Epithelial cell of esophagus (primary cell): ENCODE measurements at regions not wholly inside any gene's neighbourhood (a gene's known extent, or its start where the extent isn't known, plus 50 kb on each side); places are given as distances from the start of the nearest gene placed in this dataset.

Experiments used
- DNase-seq: peaks from one replicate; pipeline ENCODE4 v3.0.0; 2010; ENCODE audit warnings: low read depth
- H3K4me3 ChIP-seq: 2 replicates; pipeline ENCODE4 v1.5.1; 2011; ENCODE audit warnings: mild to moderate bottlenecking, low read length, control low read depth
- TF ChIP-seq, protein P1 (sequence below): IDR thresholded peaks from 2 replicates; pipeline ENCODE4 v1.5.1; 2011; ENCODE audit warnings: low read depth, mild to moderate bottlenecking, low read length, control low read depth, inconsistent platforms; ENCODE audit not compliant: insufficient read depth; ENCODE audit errors: missing control alignments

- TF ChIP-seq, protein P1, sequence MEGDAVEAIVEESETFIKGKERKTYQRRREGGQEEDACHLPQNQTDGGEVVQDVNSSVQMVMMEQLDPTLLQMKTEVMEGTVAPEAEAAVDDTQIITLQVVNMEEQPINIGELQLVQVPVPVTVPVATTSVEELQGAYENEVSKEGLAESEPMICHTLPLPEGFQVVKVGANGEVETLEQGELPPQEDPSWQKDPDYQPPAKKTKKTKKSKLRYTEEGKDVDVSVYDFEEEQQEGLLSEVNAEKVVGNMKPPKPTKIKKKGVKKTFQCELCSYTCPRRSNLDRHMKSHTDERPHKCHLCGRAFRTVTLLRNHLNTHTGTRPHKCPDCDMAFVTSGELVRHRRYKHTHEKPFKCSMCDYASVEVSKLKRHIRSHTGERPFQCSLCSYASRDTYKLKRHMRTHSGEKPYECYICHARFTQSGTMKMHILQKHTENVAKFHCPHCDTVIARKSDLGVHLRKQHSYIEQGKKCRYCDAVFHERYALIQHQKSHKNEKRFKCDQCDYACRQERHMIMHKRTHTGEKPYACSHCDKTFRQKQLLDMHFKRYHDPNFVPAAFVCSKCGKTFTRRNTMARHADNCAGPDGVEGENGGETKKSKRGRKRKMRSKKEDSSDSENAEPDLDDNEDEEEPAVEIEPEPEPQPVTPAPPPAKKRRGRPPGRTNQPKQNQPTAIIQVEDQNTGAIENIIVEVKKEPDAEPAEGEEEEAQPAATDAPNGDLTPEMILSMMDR, result no peak
- no peak overlapping the region for H3K4me3 ChIP-seq
- DNase-seq, result no peak
These were observed 186.1 kb upstream of the PRLR start for GRCh38 chr5:35416217-35416988.

- TF ChIP-seq, protein P1, result no peak
- H3K4me3 ChIP-seq, result no peak overlapping the region
- peak; percentile 20 for DNase-seq
These were observed 185.0 kb upstream of the PRLR start for GRCh38 chr5:35415309-35415708.

DNA sequence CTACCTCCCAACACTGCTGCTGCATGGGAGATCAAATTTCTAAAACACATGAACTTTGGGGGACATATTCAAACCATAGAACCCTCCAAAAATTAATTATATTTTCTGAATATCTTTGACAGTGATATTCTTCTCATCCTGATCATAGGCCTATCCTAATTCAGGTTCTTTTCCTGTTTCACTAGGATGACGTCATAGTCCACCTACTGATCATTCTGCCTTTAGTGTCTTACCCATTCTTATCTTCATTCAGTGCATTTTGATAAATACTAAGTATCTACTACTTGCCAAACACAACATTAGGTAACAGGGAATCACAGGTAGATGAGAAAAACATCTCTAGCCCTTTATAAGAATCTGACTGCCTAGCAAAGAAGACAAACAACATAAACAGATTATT lies 179.1 kb upstream of the PRLR start:
- TF ChIP-seq, protein P1, result no peak

GRCh38 chr5:35408146-35408545 lies 177.9 kb upstream of the PRLR start:
- TF ChIP-seq, protein P1, result no peak
- no peak for DNase-seq
- H3K4me3 ChIP-seq, result no peak overlapping the region

More for the DNA sequence above, 179.1 kb upstream of the PRLR start:
- H3K4me3 ChIP-seq, result no peak overlapping the region
- no peak for DNase-seq

DNA sequence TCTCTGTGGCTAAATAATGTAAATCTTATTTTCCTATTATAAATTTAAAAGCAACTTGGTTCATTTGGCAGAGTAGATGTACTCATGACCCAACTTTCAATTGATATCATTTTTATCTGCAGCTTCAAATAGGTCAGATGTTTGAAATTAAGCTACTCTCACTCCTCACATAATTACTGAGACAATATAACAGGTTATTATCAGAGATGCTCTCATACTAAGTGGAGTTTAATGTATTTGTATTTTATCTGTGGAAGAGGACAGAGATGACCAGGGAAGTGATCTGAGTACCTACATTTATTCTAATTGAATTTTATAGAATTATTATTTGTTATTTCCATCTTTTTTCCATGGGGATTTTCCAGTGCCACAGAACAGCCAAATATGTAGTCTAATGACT lies 177.4 kb upstream of the PRLR start:
- TF ChIP-seq, protein P1, result no peak
- DNase-seq, result no peak
- H3K4me3 ChIP-seq, result no peak overlapping the region

GRCh38 chr5:35405938-35406337 lies 175.7 kb upstream of the PRLR start:
- DNase-seq, result no peak
- no peak overlapping the region for H3K4me3 ChIP-seq
- TF ChIP-seq, protein P1, result no peak

GRCh38 chr5:35404701-35405100 lies 174.4 kb upstream of the PRLR start:
- DNase-seq, result no peak
- TF ChIP-seq, protein P1, result no peak
- no peak overlapping the region for H3K4me3 ChIP-seq
